ENCODE measurements at regions not wholly inside any gene's neighbourhood (a gene's known extent, or its start where the extent isn't known, plus 50 kb on each side); places are given as distances from the start of the nearest gene placed in this dataset.

GRCh38 chr5:72010430-72010829, 96.8 kb upstream of the MAP1B start:
- no peak for DNase-seq

GRCh38 chr5:72012906-72013305, 94.4 kb upstream of the MAP1B start:
- DNase-seq: no peak

GRCh38 chr5:72013766-72014624, 93.3 kb upstream of the MAP1B start:
- no peak for DNase-seq

DNA sequence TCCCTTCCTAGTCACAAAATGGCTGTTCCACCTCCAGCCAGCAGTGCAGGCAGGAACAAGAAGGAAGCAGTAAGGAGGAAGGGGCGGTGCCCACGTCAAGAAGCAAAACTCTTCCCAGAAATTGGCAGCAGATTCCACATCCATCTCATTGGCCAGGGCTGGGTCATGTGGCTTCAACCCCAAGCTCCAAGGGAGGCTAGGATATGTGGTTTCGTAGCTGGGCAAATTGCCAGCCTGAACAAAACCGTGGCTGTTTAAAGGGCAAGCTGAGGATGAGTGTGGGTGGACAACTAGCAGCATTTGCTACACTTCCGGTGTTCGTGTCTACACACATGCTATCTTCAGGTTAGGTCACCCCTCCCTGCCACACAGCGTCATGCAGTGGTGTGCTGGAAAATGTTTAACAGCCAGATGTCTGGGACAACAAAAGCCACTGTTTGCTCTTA, 92.1 kb upstream of the MAP1B start:
- DNase-seq: no peak

DNA sequence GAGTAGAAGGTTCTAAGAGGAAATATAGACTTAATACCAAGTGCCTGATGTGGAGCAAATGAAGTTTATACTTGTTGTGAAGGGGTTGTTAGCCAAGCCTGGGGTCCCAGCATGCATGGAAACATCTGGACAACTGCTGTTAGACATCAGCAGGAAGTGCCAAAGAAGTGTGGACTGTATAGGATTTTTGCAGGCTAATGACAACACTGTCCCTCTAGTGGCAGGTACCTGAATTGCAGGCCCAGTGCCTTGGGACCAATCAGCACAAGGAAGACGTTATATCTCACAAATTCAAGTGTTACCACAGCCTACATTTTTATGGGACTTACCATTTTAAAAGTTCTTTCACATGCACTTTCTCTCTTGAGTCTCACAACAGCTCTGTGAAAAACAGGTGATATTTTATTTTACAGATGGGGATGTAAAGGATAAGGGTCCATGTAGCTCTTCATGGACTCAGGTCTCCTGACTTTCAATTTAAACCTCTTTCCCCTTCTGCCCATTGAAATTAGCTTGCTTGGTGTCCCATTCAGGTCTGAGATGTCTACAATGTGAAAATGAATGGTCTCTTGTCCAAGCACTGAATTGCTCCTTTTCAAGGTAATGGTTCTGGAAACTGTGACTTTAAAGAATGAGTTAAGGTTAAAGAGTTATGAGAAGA, 89.0 kb upstream of the MAP1B start:
- DNase-seq: peak; percentile 38

DNA sequence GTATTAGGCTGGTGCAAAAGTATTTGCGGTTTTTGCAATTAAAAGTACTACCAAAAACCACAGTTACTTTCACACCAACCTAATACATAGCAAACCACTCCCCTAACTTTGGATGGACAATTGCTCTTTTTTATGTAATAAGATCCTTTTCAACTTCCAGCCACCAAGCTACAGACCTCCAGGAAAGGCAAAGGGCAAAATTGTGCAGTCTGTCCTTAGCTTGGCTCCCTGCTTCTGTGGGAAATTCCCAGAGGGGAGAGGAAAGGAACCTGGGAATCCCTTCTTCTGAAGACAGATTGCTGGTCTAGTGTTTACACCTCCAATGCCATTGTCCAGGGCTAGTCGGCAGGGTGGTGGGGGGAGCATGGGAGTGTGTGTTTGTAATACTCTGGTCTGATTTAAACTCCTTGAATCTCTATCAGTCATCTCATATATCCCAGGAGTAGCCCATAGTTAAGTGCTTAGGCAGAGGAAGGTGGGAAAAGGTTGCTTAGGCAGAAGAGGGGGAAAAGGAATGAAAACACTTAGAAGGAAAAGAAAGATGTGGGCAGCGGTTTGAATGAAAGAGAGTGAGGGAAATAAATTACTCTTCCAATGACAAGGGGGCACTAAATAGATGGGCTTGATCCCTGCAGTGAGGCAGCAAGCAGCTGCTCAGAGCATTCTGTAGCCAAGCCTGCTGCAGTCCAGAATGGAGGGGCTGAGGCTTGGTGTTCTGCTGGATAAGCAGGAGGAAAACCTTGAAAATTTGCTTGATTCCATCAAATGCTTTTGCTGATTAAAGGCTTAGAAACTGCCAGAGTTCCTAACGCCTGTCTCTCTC, 86.9 kb upstream of the MAP1B start:
- DNase-seq: no peak

GRCh38 chr5:72021651-72022357, 85.5 kb upstream of the MAP1B start:
- no peak for DNase-seq

DNA sequence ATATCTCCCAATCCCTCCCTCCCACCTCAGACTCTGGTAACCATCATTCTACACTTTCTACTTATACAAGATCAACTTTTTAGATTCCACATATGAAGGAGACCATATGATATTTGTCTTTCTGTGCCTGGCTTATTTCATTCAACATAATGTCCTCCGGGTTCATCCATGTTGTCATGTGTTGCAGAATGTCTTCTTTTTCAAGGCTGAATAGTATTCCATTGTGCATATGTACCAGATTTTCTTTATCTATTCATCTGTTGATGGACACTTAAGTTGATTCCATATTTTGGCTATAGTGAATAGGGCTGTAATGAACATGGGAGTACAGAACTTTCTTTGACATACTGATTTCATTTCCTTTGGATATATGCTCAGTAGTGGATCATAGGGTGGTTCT, 78.9 kb upstream of the MAP1B start:
- DNase-seq: no peak

DNA sequence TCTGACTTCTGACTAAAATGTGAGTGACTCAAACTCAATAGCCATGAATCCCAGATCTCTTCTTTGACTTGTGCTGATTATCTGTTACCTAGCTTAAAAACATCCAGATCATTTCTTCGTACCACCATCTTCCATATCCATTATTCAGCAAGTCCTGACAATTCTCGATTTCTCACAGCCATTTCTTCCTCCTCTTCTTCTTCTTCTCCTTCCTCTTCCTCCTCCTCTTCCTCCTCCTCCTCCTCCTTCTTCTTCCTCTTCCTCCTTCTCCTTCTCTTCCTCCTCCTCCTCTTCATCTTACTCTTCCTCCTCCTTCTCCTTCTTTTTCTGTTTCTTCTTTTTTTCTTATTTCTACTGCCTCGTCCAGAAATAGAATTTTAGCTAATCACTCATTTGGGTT, 77.0 kb upstream of the MAP1B start:
- no peak for DNase-seq

DNA sequence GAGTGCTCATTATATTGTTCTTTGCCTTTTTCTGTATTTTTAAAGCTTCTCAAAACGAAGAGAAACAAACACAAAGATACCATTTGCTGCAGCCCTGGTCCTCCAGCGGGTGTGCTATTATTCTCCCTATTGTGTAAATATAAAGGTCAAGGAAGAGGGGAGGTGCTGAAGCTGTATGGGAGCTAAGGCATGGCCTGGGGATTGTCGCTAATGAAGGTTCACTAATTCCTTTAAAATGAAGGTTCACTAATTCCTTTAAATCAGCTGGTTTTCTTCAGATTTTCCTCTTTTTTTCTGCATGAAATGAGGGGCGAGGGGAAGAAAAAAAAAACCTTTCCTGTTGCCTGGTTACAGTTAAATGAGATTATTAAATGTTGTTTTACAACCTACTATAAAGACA, 74.5 kb upstream of the MAP1B start:
- DNase-seq: no peak

DNA sequence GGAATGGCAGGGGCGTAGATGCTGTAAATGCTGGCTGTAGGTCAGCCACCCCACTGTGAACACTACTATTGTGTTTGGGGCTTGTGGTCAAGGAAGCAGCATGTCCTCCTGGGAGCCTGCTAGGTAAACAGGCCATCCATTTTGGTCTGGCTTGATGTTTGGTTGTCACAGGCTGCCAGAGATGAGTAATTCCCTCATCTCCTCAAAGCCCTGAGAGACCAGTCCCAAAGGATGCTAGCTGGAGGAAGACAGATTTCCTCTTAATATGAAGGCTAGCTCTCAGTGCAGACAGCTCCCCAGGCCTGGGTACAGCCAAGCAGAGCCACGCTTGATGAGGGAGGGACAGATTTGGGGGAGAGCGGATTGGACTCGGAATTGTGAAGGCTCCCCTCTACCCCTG, 72.5 kb upstream of the MAP1B start:
- DNase-seq: no peak

DNA sequence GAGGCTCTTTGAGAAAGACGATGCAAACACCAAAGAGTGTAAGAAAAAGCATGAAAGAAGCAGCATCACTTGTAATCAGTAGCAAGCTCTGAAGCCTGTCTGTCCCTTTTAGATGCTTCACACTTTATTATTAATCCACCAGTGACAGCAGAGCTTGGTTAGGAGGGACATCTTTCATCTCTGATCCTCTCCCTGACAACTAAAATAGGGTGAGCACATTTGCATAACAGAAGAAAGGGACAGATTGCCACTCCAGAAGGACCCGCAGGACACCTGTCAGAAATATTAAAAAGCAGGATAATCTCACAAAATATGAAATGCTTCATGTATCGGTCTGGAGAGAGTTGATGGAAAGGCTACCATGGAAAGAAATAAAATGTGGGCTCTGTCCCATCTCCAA, 71.4 kb upstream of the MAP1B start:
- no peak for DNase-seq

- DNase-seq: no peak
Measured at GRCh38 chr5:72036951-72037350, 70.3 kb upstream of the MAP1B start.

- no peak for DNase-seq
Measured at GRCh38 chr5:72040513-72040912, 66.8 kb upstream of the MAP1B start.

GRCh38 chr5:72041654-72042053, 65.6 kb upstream of the MAP1B start:
- no peak for DNase-seq

DNA sequence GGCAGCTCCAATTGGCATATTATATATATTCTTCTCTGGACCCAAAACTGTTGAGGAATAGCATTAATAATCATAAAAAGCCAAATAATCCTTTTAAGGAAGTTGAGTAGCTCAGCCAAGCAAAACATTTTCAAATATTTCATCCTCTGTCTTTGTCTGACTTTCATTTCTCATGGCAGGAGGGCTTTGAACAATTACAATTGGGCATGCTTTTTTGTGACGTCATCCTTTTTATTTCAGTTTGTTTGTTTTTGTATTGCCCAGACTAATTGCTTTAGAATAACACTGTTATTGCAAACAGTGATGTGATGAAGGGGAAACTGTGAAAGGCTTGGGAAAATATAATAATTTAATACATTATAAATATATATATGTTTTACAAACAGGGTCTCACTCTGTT, 65.2 kb upstream of the MAP1B start:
- no peak for DNase-seq

DNA sequence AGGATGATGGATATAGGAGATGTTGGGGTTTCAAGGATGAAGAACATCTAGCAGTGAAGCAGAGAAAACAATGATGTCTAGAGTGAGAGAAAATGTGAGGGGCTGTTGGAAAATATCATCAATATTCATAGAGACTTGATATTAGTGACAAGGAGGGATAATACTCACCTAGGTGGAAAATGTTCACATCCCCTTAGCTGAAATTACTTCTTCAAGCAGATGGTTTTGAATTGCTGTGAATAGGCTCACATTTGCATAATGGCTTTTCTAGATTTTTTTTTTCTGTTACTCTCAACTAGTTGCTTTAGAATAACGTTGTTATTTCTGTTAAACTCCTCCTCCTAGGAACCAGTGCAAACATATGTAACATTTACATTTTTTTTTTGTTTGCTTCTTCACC, 61.6 kb upstream of the MAP1B start:
- DNase-seq: no peak

- DNase-seq: no peak
Measured at GRCh38 chr5:72046106-72046505, 61.2 kb upstream of the MAP1B start.

DNA sequence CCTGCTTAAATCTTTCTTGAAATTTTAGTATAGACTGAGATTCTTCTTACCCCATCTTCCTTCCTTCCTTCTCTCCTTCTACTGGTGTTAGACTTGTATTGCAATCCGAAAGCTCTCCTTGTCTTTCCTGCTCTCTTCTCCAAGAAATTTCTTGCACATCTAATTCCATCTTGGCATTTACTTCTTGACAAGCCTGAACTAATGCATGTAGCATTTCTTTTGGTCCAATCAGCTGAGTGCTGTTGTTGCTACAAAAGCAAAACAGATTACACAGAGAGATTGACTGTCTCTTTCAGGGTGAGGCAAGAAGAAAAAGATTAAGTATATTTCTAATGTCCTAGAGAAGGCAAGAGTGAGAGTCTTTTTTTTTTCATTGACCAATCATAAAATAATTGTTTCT, 51.6 kb upstream of the MAP1B start:
- DNase-seq: no peak
